Large intestine (tissue), 3 donors: ENCODE measurements at regions not wholly inside any gene's neighbourhood (a gene's known extent, or its start where the extent isn't known, plus 50 kb on each side); places are given as distances from the start of the nearest gene placed in this dataset.
"Not testable (repeated sequence)": the region's sequence is repeated elsewhere in the genome, so short reads cannot be mapped to it uniquely, and the experiment has no call there.

ENCODE experiments used
- DNase-seq, 2 donors: peaks; one replicate each; pipeline versions ENCODE4 v3.0.0 to v3.0.0-alpha.2; 2013
- H3K27ac ChIP-seq: one replicate; pipeline ENCODE4 v1.5.1; 2013; ENCODE audit warnings: low read length
- H3K27me3 ChIP-seq: 2 replicates; pipeline ENCODE4 v1.6.1; 2013; ENCODE audit warnings: low read length; ENCODE audit not compliant: control insufficient read depth, insufficient read depth
- H3K36me3 ChIP-seq: 2 replicates; pipeline ENCODE4 v1.6.1; 2013; ENCODE audit warnings: low read length; ENCODE audit not compliant: control insufficient read depth, insufficient read depth
- H3K4me1 ChIP-seq: one replicate; pipeline ENCODE4 v1.6.1; 2013; ENCODE audit warnings: low read length; ENCODE audit not compliant: control insufficient read depth, insufficient read depth
- H3K4me3 ChIP-seq: one replicate; pipeline ENCODE4 v1.5.1; 2013; ENCODE audit warnings: low read length
- H3K9me3 ChIP-seq: one replicate; pipeline ENCODE4 v1.6.1; 2013; ENCODE audit warnings: mild to moderate bottlenecking, low read depth, low read length, moderate library complexity; ENCODE audit not compliant: control insufficient read depth
- WGBS: methylation state at CpG from one replicate; pipeline ENCODE4 v1.1.5; 2013; ENCODE audit warnings: low lambda C conversion rate; ENCODE audit not compliant: insufficient coverage; 5-methylcytosine and 5-hydroxymethylcytosine counted together

- DNase-seq, H3K36me3 ChIP-seq, H3K27me3 ChIP-seq, H3K9me3 ChIP-seq, H3K27ac ChIP-seq, H3K4me3 ChIP-seq, H3K4me1 ChIP-seq: not testable (repeated sequence)
- WGBS = no CpG with 5 or more reads among the region's 3 CpGs
These were observed 264.3 kb upstream of the XYLT1 start for GRCh38 chr16:17735099-17735498.

- Histone ChIP-seq H3K27ac (no peak overlapping the region), H3K36me3 (no peaks in the 10 kb centered on the region), H3K27me3 (no peaks in the 10 kb centered on the region), H3K4me1 (no peaks in the 10 kb centered on the region), H3K9me3 (no peaks in the 10 kb centered on the region), H3K4me3 (no peak overlapping the region)
- DNase-seq = no peak
- 50% methylated on average over 1 of the region's 3 CpGs for WGBS
These were observed 259.1 kb upstream of the XYLT1 start for GRCh38 chr16:17729820-17730219.

- H3K4me3 ChIP-seq = no peak overlapping the region
- H3K4me1 ChIP-seq = no peaks in the 10 kb centered on the region
- no peaks in the 10 kb centered on the region for H3K27me3 ChIP-seq
- no peaks in the 10 kb centered on the region for H3K36me3 ChIP-seq
- H3K27ac ChIP-seq = no peak overlapping the region
- WGBS = no CpG with 5 or more reads among the region's 4 CpGs
- H3K9me3 ChIP-seq = no peaks in the 10 kb centered on the region
- DNase-seq = no peak
These were observed 257.4 kb upstream of the XYLT1 start for GRCh38 chr16:17728196-17728595.

GRCh38 chr16:17724242-17724898, 253.6 kb upstream of the XYLT1 start:
- DNase-seq = no peak
- no peak overlapping the region for H3K27ac ChIP-seq
- no peaks in the 10 kb centered on the region for H3K9me3 ChIP-seq
- H3K27me3 ChIP-seq = no peaks in the 10 kb centered on the region
- no peaks in the 10 kb centered on the region for H3K36me3 ChIP-seq
- H3K4me3 ChIP-seq = no peak overlapping the region
- WGBS = 85% methylated on average over 2 of the region's 10 CpGs
- no peaks in the 10 kb centered on the region for H3K4me1 ChIP-seq

GRCh38 chr16:17723531-17724134, 252.9 kb upstream of the XYLT1 start:
- Histone ChIP-seq H3K9me3 (no peaks in the 10 kb centered on the region), H3K27ac (no peak overlapping the region)

GRCh38 chr16:17718495-17718894, 247.7 kb upstream of the XYLT1 start:
- no peak for DNase-seq
- no peaks in the 10 kb centered on the region for H3K4me1 ChIP-seq
- 80% methylated on average over 1 of the region's 2 CpGs for WGBS
- no peaks in the 10 kb centered on the region for H3K9me3 ChIP-seq
- no peaks in the 10 kb centered on the region for H3K27me3 ChIP-seq
- H3K36me3 ChIP-seq = no peaks in the 10 kb centered on the region
- no peak overlapping the region for H3K27ac ChIP-seq
- H3K4me3 ChIP-seq = no peak overlapping the region

More at GRCh38 chr16:17723531-17724134, 252.9 kb upstream of the XYLT1 start:
- H3K36me3 ChIP-seq = no peaks in the 10 kb centered on the region
- no peaks in the 10 kb centered on the region for H3K27me3 ChIP-seq
- no peaks in the 10 kb centered on the region for H3K4me1 ChIP-seq
- no peak overlapping the region for H3K4me3 ChIP-seq
- WGBS = no CpG with 5 or more reads among the region's 10 CpGs
- DNase-seq = no peak

GRCh38 chr16:17705847-17706246, 235.1 kb upstream of the XYLT1 start:
- DNase-seq = no peak
- Histone ChIP-seq H3K9me3 (no peaks in the 10 kb centered on the region), H3K27me3 (no peaks in the 10 kb centered on the region), H3K4me1 (no peaks in the 10 kb centered on the region), H3K36me3 (no peaks in the 10 kb centered on the region), H3K4me3 (no peak overlapping the region), H3K27ac (no peak overlapping the region)
- WGBS = 100% methylated on average over 2 of the region's 4 CpGs

- no peak overlapping the region for H3K4me3 ChIP-seq
- H3K27me3 ChIP-seq = no peaks in the 10 kb centered on the region
- H3K36me3 ChIP-seq = no peaks in the 10 kb centered on the region
- H3K27ac ChIP-seq = no peak overlapping the region
- H3K9me3 ChIP-seq = no peaks in the 10 kb centered on the region
- H3K4me1 ChIP-seq = no peaks in the 10 kb centered on the region
- WGBS = 86% methylated on average over 1 of the region's 3 CpGs
- no peak for DNase-seq
These were observed 225.9 kb upstream of the XYLT1 start for GRCh38 chr16:17696616-17697015.

GRCh38 chr16:17692484-17692883, 221.7 kb upstream of the XYLT1 start:
- DNase-seq = no peak
- no peak overlapping the region for H3K4me3 ChIP-seq
- H3K36me3 ChIP-seq = no peaks in the 10 kb centered on the region
- 100% methylated on average over 1 of the region's 4 CpGs for WGBS
- H3K9me3 ChIP-seq = no peaks in the 10 kb centered on the region
- no peaks in the 10 kb centered on the region for H3K27me3 ChIP-seq
- no peak overlapping the region for H3K27ac ChIP-seq
- no peaks in the 10 kb centered on the region for H3K4me1 ChIP-seq

- Histone ChIP-seq H3K27ac (no peak overlapping the region), H3K4me1 (no peaks in the 10 kb centered on the region), H3K4me3 (no peak overlapping the region), H3K27me3 (no peaks in the 10 kb centered on the region), H3K36me3 (no peaks in the 10 kb centered on the region), H3K9me3 (no peaks in the 10 kb centered on the region)
- WGBS = 20% methylated on average over 1 of the region's 1 CpG
- no peak for DNase-seq
These were observed 221.1 kb upstream of the XYLT1 start for GRCh38 chr16:17691899-17692176.
